Immature natural killer cell (primary cell): ENCODE measurements at regions not wholly inside any gene's neighbourhood (a gene's known extent, or its start where the extent isn't known, plus 50 kb on each side); places are given as distances from the start of the nearest gene placed in this dataset.
"Not testable (repeated sequence)": the region's sequence is repeated elsewhere in the genome, so short reads cannot be mapped to it uniquely, and the experiment has no call there.

Source experiments
- DNase-seq, 3 donors: peaks; one replicate each; pipeline ENCODE4 v3.0.0; 2022; ENCODE audit warnings: mixed read lengths in 1 of 3
- H3K27ac Mint-ChIP-seq, 6 donors: one replicate each; pipeline ENCODE4 v1.8.0; 2020; ENCODE audit warnings: mixed read lengths in 6 of 6, mild to moderate bottlenecking in 5 of 6, inconsistent platforms in 4 of 6, moderate library complexity in 3 of 6
- H3K27me3 Mint-ChIP-seq, 3 donors: one replicate each; pipeline ENCODE4 v1.8.0; 2020 to 2021; ENCODE audit warnings: low read depth in 3 of 3, mild to moderate bottlenecking in 3 of 3, mixed read lengths in 3 of 3, moderate library complexity in 3 of 3, inconsistent platforms in 1 of 3
- H3K36me3 Mint-ChIP-seq, 3 donors: one replicate each; pipeline ENCODE4 v1.8.0; 2020; ENCODE audit warnings: mixed read lengths in 3 of 3, inconsistent platforms in 2 of 3, mild to moderate bottlenecking in 2 of 3
- H3K4me1 Mint-ChIP-seq, 2 donors: one replicate each; pipeline ENCODE4 v1.8.0; 2020; ENCODE audit warnings: inconsistent platforms in 2 of 2, mild to moderate bottlenecking in 2 of 2, mixed read lengths in 2 of 2, moderate library complexity in 1 of 2
- H3K4me3 Mint-ChIP-seq, 5 donors: one replicate each; pipeline ENCODE4 v1.8.0; 2020; ENCODE audit warnings: mild to moderate bottlenecking in 5 of 5, mixed read lengths in 5 of 5, inconsistent platforms in 3 of 5, moderate library complexity in 3 of 5
- H3K9me3 Mint-ChIP-seq, 6 donors: one replicate each; pipeline ENCODE4 v1.8.0; 2020; ENCODE audit warnings: mild to moderate bottlenecking in 6 of 6, mixed read lengths in 6 of 6, inconsistent platforms in 4 of 6, moderate library complexity in 3 of 6

DNA sequence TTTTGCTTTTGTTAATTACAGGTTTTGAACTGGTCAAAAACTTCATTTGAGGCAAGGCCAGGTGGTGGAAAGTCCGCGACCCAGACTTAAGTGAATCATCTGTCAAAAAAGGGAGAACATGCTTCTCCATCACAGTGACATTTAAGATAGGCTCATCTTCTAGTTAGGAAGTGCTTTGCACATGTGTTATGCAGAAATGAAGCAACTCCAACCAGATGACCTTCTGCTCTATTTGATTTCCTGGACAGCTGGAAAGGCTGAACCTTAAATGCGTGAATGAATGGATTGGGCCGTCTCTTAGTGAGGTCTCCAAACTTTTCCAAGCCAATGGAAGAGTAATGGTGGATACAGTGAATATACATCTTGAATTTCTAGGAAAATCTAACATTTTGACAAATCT lies 101.6 kb upstream of the FAM13C start:
- no peaks in the 10 kb centered on the region for H3K4me1 Mint-ChIP-seq
- no peaks in the 10 kb centered on the region for H3K27me3 Mint-ChIP-seq
- peaks cover 0 to 13% (median 2%) of the 10 kb centered on the region in 6 donors for H3K9me3 Mint-ChIP-seq
- no peak overlapping the region for H3K27ac Mint-ChIP-seq
- no peak for DNase-seq
- H3K4me3 Mint-ChIP-seq, result no peak overlapping the region
- no peaks in the 10 kb centered on the region for H3K36me3 Mint-ChIP-seq

DNA sequence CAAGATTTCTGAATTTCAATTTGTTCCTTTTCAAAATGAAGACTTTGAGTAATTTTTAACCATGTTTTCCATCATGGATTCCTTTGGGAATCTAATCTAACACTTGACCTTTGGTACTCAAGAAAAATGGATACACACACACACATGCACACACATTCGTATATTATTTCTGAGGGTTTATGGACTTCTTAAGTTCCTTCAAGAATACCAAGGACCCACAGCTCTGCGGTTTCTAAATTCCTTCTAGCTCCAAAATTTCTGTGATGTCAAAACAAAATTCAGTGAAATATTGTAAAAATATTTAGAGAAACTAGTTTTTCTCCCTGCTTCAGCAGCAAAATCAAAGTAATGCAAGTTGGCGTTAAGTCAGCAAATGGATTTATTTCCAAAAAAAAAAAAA lies 98.3 kb upstream of the FAM13C start:
- H3K4me1 Mint-ChIP-seq, result no peaks in the 10 kb centered on the region
- peaks cover 0 to 14% (median 5%) of the 10 kb centered on the region in 6 donors for H3K9me3 Mint-ChIP-seq
- H3K36me3 Mint-ChIP-seq, result no peaks in the 10 kb centered on the region
- DNase-seq, result no peak
- no peak overlapping the region for H3K4me3 Mint-ChIP-seq
- peaks cover 0 to 4% (median 1%) of the 10 kb centered on the region in 3 donors for H3K27me3 Mint-ChIP-seq
- no peak overlapping the region for H3K27ac Mint-ChIP-seq

DNA sequence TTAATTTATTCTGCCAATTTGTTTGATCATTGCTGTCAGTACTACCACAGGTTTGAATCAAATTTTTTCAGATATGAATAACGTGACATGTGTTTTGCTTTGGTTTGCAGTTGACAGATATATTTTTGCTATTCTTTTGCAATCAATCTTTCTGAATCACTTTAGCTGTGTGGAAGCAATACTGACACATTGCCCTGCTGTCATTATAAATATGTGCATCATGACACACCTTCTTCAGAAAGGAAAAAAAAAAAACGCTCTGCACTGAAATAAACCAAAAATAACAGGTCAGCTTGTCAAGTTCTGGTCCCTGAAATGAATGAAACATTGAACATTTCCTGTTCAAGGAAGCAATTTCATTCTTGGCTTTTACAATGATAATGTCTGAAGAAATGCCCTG lies 93.8 kb upstream of the FAM13C start:
- no peaks in the 10 kb centered on the region for H3K36me3 Mint-ChIP-seq
- H3K27ac Mint-ChIP-seq, result no peak overlapping the region
- no peak for DNase-seq
- H3K9me3 Mint-ChIP-seq, result peaks cover 0 to 19% (median 3%) of the 10 kb centered on the region in 6 donors
- no peak overlapping the region for H3K4me3 Mint-ChIP-seq
- peaks cover 0 to 4% (median 1%) of the 10 kb centered on the region in 3 donors for H3K27me3 Mint-ChIP-seq
- no peaks in the 10 kb centered on the region for H3K4me1 Mint-ChIP-seq

DNA sequence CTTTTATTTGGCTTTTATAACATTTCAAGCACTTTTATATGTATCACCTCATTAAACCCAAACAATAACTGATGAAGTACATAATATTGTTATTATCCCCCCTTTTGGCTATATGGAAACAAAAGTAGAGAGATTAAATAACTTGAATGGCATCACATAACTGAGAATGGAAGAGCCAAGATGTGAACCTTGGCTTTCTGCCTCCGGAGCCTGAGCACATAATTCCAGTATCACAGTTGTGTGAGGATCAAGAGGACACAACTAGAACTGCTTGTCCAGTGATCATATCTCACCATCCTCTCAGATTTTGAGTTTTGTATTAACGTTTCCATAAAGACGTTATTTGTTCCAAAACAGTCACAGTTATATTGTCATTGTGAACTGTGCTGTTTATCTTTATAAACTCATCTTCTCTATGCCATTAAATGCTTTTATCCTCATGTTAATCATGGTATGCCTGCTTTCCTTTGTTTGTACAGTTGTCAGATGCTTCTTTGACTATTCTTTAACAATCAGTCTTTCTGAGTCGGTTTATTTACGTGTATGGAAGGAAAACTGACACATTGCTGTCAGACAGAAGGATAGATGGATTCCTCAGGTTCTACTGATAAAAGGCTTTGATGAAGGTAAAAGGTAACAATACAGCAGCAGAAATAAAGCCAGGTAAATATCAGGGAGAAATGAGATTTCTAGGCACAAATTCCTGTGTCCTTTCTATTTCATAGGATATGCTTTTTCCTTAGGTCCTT lies 92.0 kb upstream of the FAM13C start:
- no peaks in the 10 kb centered on the region for H3K36me3 Mint-ChIP-seq
- no peak for DNase-seq
- H3K27ac Mint-ChIP-seq, result no peak overlapping the region
- H3K4me1 Mint-ChIP-seq, result no peaks in the 10 kb centered on the region
- H3K27me3 Mint-ChIP-seq, result peaks cover 0 to 4% (median 1%) of the 10 kb centered on the region in 3 donors
- H3K9me3 Mint-ChIP-seq, result peaks cover 0 to 19% (median 7%) of the 10 kb centered on the region in 6 donors
- H3K4me3 Mint-ChIP-seq, result no peak overlapping the region

DNA sequence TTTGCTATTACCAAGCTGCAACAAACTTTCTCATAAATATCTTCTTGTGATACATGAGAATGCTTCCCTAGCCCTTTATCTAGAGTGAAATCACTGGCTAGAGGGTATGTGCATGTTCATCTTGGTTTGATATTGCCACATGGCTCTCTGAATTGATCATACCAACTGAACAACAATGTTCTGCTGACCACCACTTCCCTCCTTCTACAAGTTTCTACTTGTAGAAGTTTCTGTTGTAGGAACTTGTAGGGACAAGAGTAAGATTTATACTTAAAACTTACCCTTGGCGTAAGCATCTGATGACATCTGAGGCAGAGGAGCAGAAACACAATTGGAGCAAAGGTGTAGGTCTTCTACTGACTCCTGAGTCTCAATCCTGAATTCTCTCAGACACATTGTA lies 86.3 kb upstream of the FAM13C start:
- Mint-ChIP-seq H3K27ac (no peak overlapping the region), H3K27me3 (no peaks in the 10 kb centered on the region), H3K4me1 (no peaks in the 10 kb centered on the region), H3K36me3 (no peaks in the 10 kb centered on the region), H3K9me3 (peaks cover 2 to 15% (median 3%) of the 10 kb centered on the region in 6 donors), H3K4me3 (no peak overlapping the region)
- no peak for DNase-seq

DNA sequence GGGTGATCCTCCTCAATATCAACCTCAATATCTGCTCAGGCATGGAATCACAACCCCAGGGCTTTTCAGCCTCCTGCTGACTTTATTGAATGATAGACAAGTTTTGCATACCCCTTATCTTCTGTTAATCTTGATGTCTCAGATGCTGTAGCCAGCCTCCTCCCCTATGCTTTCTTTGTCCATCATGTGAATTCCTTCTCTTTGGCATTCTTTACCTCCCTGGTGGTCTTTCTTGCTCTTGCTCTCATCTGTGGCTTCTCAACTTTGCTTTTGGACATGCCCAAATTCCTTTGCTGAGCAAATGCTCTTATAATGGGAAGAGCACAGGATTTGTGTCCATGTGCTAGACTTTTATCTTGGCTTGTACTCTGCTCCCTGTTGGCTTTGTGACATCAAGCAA lies 73.4 kb upstream of the FAM13C start:
- no peak overlapping the region for H3K4me3 Mint-ChIP-seq
- DNase-seq, result no peak
- H3K9me3 Mint-ChIP-seq, result peaks cover 0 to 18% (median 9%) of the 10 kb centered on the region in 6 donors
- H3K27ac Mint-ChIP-seq, result no peak overlapping the region
- H3K36me3 Mint-ChIP-seq, result no peaks in the 10 kb centered on the region
- no peaks in the 10 kb centered on the region for H3K4me1 Mint-ChIP-seq
- H3K27me3 Mint-ChIP-seq, result peaks cover 0 to 2% (median 2%) of the 10 kb centered on the region in 3 donors

DNA sequence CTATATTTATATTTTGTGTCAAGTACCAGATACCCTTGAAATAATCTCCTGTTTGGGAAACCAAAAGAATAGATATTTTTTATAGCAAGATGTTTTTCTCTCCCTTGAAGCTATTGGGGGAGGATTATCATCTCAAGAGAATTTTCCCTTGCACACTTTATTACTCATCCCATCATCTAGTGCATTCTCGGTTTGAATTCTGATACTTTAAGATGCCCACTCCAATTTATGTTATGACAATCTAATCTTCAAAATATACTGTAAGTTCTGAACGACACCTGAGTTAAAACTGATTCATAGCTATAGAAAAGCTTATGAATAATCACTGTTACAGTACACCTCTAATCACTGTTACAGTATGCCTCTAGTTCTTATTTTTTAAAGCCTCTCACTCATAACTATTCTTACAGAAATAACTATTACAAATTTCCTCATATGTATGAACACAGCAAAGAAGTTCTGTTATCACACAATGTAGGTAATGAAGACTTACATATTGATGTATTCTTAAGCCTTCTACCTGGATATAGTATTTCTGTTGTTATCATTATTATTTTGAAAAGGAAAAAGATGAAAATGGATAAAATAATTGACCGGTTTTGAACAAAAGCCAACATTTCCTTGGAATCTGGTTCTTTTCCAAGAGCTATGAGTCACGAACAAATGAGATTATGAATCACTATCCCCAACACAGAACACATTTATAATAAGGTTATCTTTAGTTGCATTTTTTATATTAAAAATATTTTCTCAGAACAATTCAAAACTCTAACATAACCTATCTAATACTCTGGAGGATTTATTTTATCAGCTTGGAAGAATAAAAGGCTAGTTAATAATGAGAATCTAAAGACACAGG lies 72.3 kb upstream of the FAM13C start:
- H3K27me3 Mint-ChIP-seq, result peaks cover 0 to 2% (median 0%) of the 10 kb centered on the region in 3 donors
- no peaks in the 10 kb centered on the region for H3K36me3 Mint-ChIP-seq
- H3K9me3 Mint-ChIP-seq, result peaks cover 0 to 18% (median 8%) of the 10 kb centered on the region in 6 donors
- H3K4me3 Mint-ChIP-seq, result no peak overlapping the region
- no peak overlapping the region for H3K27ac Mint-ChIP-seq
- no peaks in the 10 kb centered on the region for H3K4me1 Mint-ChIP-seq
- DNase-seq, result no peak

DNA sequence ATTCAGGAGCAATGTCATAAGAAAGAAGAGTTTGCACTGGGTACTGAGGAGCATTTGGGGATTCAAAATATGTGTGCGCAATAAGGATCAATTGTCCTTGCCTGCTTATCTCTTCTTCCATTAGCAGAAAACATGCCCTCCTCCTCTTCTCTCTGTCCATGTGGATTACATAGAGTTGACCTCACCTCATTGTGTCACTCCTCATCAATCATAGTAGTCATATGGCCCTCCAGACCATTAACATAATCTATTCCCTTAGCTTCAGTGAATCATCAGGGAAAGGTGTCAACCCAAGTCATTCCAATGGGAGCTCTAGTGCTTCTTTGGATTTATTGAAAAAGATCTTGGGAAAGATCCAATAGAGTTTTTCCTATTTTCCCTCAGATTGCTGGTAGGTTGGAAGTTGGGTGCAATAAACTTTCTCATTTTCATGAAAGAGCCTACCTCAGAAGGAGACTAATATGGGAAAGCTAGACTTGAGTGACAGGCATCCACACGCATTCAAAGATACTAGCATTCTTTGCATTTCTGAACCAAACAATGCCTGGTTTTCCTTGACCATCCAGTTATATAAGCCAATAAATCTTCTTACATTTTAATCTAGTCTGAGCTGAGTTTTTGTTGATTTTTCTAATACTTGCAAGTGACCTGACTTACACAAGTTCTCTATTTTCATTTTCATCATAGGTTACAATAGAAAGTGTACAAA lies 71.5 kb upstream of the FAM13C start:
- H3K36me3 Mint-ChIP-seq, result no peaks in the 10 kb centered on the region
- DNase-seq, result no peak
- H3K9me3 Mint-ChIP-seq, result peaks cover under 1 to 19% (median 11%) of the 10 kb centered on the region in 6 donors
- H3K4me1 Mint-ChIP-seq, result no peaks in the 10 kb centered on the region
- no peaks in the 10 kb centered on the region for H3K27me3 Mint-ChIP-seq
- H3K27ac Mint-ChIP-seq, result no peak overlapping the region
- no peak overlapping the region for H3K4me3 Mint-ChIP-seq

DNA sequence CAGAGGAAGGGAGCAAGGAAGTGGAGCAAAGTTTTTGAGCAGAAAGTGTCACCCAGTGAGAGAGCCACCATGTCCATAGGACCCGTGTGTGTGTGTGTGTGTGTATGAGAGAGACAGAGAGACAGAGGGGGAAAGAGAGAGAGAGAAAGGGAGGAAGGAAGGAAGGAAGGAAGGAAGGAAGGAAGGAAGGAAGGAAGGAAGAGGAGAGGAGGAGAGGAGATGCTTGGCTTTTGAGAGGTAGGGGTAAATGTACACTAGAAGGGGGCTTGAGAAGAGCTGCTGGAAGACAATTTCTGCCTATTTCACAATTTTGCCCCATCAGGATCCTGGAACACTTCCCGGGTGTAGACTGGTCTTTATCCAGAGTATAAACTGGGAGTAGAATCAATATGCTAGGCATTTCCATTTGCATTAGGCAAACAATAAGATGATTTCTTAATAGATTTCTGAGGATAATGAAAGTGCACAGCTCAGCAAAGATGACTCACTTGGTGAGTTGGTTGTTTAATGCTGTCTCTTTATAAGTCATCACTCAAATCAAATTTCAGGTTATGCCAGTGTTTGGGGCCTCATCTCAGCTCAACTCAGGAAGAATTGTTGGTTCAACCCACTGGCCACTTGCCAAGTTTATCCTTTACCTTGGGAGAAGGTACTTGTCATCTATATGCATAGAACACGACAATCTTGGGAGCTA lies 70.0 kb upstream of the FAM13C start:
- H3K9me3 Mint-ChIP-seq, result peaks cover 0 to 25% (median 15%) of the 10 kb centered on the region in 6 donors
- no peak overlapping the region for H3K4me3 Mint-ChIP-seq
- no peak overlapping the region for H3K27ac Mint-ChIP-seq
- no peak for DNase-seq
- H3K36me3 Mint-ChIP-seq, result no peaks in the 10 kb centered on the region
- H3K4me1 Mint-ChIP-seq, result no peaks in the 10 kb centered on the region
- peaks cover 0 to 3% (median 0%) of the 10 kb centered on the region in 3 donors for H3K27me3 Mint-ChIP-seq

DNA sequence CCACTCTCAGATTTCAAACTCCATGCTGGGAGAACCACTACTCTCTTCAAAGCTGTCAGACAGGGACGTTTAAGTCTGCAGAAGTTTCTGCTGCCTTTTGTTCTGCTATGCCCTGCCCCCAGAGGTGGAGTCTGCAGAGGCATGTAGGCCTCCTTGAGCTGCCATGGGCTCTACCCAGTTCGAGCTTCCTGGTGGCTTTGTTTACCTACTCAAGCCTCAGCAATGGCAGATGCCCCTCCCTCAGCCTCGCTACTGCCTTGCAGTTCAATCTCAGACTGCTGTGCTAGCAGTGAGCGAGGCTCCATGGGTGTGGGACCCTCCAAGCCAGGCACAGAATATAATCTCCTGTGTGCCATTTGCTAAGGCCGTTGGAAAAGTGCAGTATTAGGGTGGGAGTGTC lies 51.4 kb upstream of the FAM13C start:
- peaks cover 12 to 50% (median 28%) of the 10 kb centered on the region in 6 donors for H3K9me3 Mint-ChIP-seq
- DNase-seq, H3K36me3 Mint-ChIP-seq, H3K27ac Mint-ChIP-seq, H3K4me3 Mint-ChIP-seq, H3K27me3 Mint-ChIP-seq, H3K4me1 Mint-ChIP-seq: not testable (repeated sequence)
